Cardiac muscle cell (in vitro differentiated cells and primary cell): ENCODE measurements at regions not wholly inside any gene's neighbourhood (a gene's known extent, or its start where the extent isn't known, plus 50 kb on each side); places are given as distances from the start of the nearest gene placed in this dataset.
A peak's percentile ranks its signal among the peaks of the same experiment; 100 is the strongest.

ENCODE experiments used
- DNase-seq, 2 donors: peaks; one replicate each; pipeline versions ENCODE4 v3.0.0 to v3.0.0-alpha.2; 2010 to 2017; ENCODE audit warnings: low read depth in 1 of 2, low spot score in 1 of 2
- H3K27ac ChIP-seq: fragments of 200-600 bp; sonication (generic); 2 replicates; pipeline ENCODE4 v1.5.1; 2016
- H3K27me3 ChIP-seq: fragments of 200-600 bp; sonication (generic); 2 replicates; pipeline ENCODE4 v1.6.0; 2016; ENCODE audit warnings: control low read depth
- H3K36me3 ChIP-seq: fragments of 200-600 bp; sonication (generic); 2 replicates; pipeline ENCODE4 v1.5.1; 2016; ENCODE audit warnings: control low read depth
- H3K4me1 ChIP-seq: fragments of 200-600 bp; sonication (generic); 2 replicates; pipeline ENCODE4 v1.8.1; 2017; ENCODE audit warnings: low read depth, mild to moderate bottlenecking, mixed run types
- H3K4me3 ChIP-seq: fragments of 200-600 bp; sonication (generic); 2 replicates; pipeline ENCODE4 v1.5.1; 2016; ENCODE audit warnings: mild to moderate bottlenecking
- H3K9me3 ChIP-seq: fragments of 200-600 bp; sonication (generic); 2 replicates; pipeline ENCODE4 v1.5.1; 2017; ENCODE audit warnings: low read depth, mild to moderate bottlenecking, control low read depth
- CTCF ChIP-seq: IDR thresholded peaks from 2 replicates; pipeline ENCODE4 v1.5.1; 2012; ENCODE audit warnings: low read depth, mild to moderate bottlenecking, low read length

GRCh38 chr6:14305624-14306023, 188.1 kb downstream of the CD83 start:
- no peak overlapping the region for H3K4me3 ChIP-seq
- H3K27me3 ChIP-seq, result no peaks in the 10 kb centered on the region
- H3K27ac ChIP-seq, result no peak overlapping the region
- DNase-seq, result peak in 1 of 2 donors; percentile 23
- no peak for TF ChIP-seq CTCF
- H3K4me1 ChIP-seq, result peaks cover 19% of the 10 kb centered on the region
- no peaks in the 10 kb centered on the region for H3K36me3 ChIP-seq
- H3K9me3 ChIP-seq, result no peaks in the 10 kb centered on the region

- peak in 1 of 2 donors; percentile 13 for DNase-seq
- TF ChIP-seq CTCF, result no peak
- no peaks in the 10 kb centered on the region for H3K27me3 ChIP-seq
- no peaks in the 10 kb centered on the region for H3K36me3 ChIP-seq
- peaks cover 19% of the 10 kb centered on the region for H3K4me1 ChIP-seq
- H3K9me3 ChIP-seq, result no peaks in the 10 kb centered on the region
- no peak overlapping the region for H3K4me3 ChIP-seq
- no peak overlapping the region for H3K27ac ChIP-seq
Measured at GRCh38 chr6:14306151-14306906, 188.8 kb downstream of the CD83 start.

GRCh38 chr6:14309516-14309915, 191.9 kb downstream of the CD83 start:
- Histone ChIP-seq H3K4me1 (peaks cover 19% of the 10 kb centered on the region), H3K27me3 (no peaks in the 10 kb centered on the region), H3K36me3 (no peaks in the 10 kb centered on the region), H3K4me3 (no peak overlapping the region), H3K27ac (no peak overlapping the region), H3K9me3 (no peaks in the 10 kb centered on the region)
- no peak for DNase-seq
- TF ChIP-seq CTCF, result no peak

GRCh38 chr6:14309951-14310445, 192.4 kb downstream of the CD83 start:
- H3K9me3 ChIP-seq, result no peaks in the 10 kb centered on the region
- no peak overlapping the region for H3K27ac ChIP-seq
- H3K27me3 ChIP-seq, result no peaks in the 10 kb centered on the region
- no peaks in the 10 kb centered on the region for H3K36me3 ChIP-seq
- peaks cover 19% of the 10 kb centered on the region for H3K4me1 ChIP-seq
- no peak for DNase-seq
- TF ChIP-seq CTCF, result no peak
- H3K4me3 ChIP-seq, result no peak overlapping the region

GRCh38 chr6:14310960-14311359, 193.4 kb downstream of the CD83 start:
- H3K27me3 ChIP-seq, result no peaks in the 10 kb centered on the region
- DNase-seq, result peak in 1 of 2 donors; percentile 76
- TF ChIP-seq CTCF, result no peak
- no peaks in the 10 kb centered on the region for H3K36me3 ChIP-seq
- H3K9me3 ChIP-seq, result no peaks in the 10 kb centered on the region
- peaks cover 10% of the 10 kb centered on the region for H3K4me1 ChIP-seq
- no peak overlapping the region for H3K27ac ChIP-seq
- no peak overlapping the region for H3K4me3 ChIP-seq
